HepG2 (cell line): ENCODE measurements at regions not wholly inside any gene's neighbourhood (a gene's known extent, or its start where the extent isn't known, plus 50 kb on each side); places are given as distances from the start of the nearest gene placed in this dataset.

Experiments used
- ATAC-seq: fragments of 200-7000 bp; cut with Tn5 transposase; 3 replicates; pipeline ENCODE4 v1.9.1; 2020; ENCODE audit warnings: mild to moderate bottlenecking, moderate library complexity
- BruUV-seq: library from RNA; stranded (reverse); fragments of 400-500 nt; replicated peaks from 2 replicates; lab custom pipeline; 2021; lab: Mats Ljungman, UMichigan
- CTCF ChIA-PET: fragments of 300-600 bp; formaldehyde crosslinking; extraction: SDS; loops from one replicate; lab custom pipeline; 2021; ENCODE audit warnings: low total read pairs, inconsistent platforms, low intra/inter-chr PET ratio; lab: Yijun Ruan, JAX
- POLR2A ChIA-PET: fragments of 350-600 bp; sonication (Branson Sonifier 250); formaldehyde crosslinking; loops from one replicate; lab custom pipeline; 2020; ENCODE audit warnings: antibody characterized with exemption, inconsistent platforms; lab: Yijun Ruan, JAX
- DNase-seq: peaks from one replicate; pipeline ENCODE4 v3.0.0-alpha.2; 2015; ENCODE audit warnings: low spot score
- FAIRE-seq: peaks from 3 replicates; lab custom pipeline; 2011; peaks lifted over from hg19 to GRCh38; lab: Jason Lieb, UNC
- H2AFZ ChIP-seq: one replicate; pipeline ENCODE4 v1.6.1; 2011; ENCODE audit warnings: low read length, inconsistent platforms
- H3K27ac ChIP-seq: fragments of 300-600 bp; 3 replicates; pipeline ENCODE4 v1.8.0; 2011; ENCODE audit warnings: mixed run types, mild to moderate bottlenecking, mixed read lengths, low read length, inconsistent platforms; ENCODE audit not compliant: insufficient read depth; ENCODE audit errors: extremely low read length
- H3K27me3 ChIP-seq, 2 experiments: fragments of 200-600 bp in 1 of 2; 2 replicates in 1 of 2; 3 replicates in 1 of 2; pipeline versions ENCODE4 v1.6.0 to v1.8.0; 2011; ENCODE audit warnings: low read length in 2 of 2, mild to moderate bottlenecking in 2 of 2, moderate library complexity in 2 of 2, inconsistent platforms in 1 of 2; ENCODE audit not compliant: insufficient read depth in 2 of 2, control insufficient read depth in 1 of 2
- H3K36me3 ChIP-seq, 2 experiments: fragments of 200-600 bp in 1 of 2; replicated peaks in 1 of 2; 2 replicates in 1 of 2; 3 replicates in 1 of 2; pipeline versions ENCODE4 v1.5.1 to v1.8.0; 2011; ENCODE audit warnings: low read length in 2 of 2, inconsistent platforms in 1 of 2; ENCODE audit not compliant: insufficient read depth in 2 of 2, control insufficient read depth in 1 of 2
- H3K4me1 ChIP-seq: 2 replicates; pipeline ENCODE4 v1.5.1; 2012; ENCODE audit warnings: low read length, inconsistent platforms; ENCODE audit not compliant: insufficient read depth
- H3K4me2 ChIP-seq: 2 replicates; pipeline ENCODE4 v1.6.0; 2011; ENCODE audit warnings: low read depth, low read length, inconsistent platforms
- H3K4me3 ChIP-seq, 3 experiments: fragments of 200-600 bp in 1 of 3; sonication (generic), shearing (Covaris generic) in 1 of 3; replicated peaks in 1 of 3; 2 replicates each; pipeline ENCODE4 v1.5.1; 2011 to 2016; ENCODE audit warnings: low read length in 3 of 3, inconsistent platforms in 2 of 3, low read depth in 2 of 3, mild to moderate bottlenecking in 2 of 3, control low read depth in 1 of 3, mixed read lengths in 1 of 3; ENCODE audit not compliant: insufficient read depth in 1 of 3
- H3K79me2 ChIP-seq: one replicate; pipeline ENCODE4 v1.6.1; 2011; ENCODE audit warnings: low read length, inconsistent platforms; ENCODE audit not compliant: insufficient read depth
- H3K9ac ChIP-seq: 2 replicates; pipeline ENCODE4 v1.6.0; 2011; ENCODE audit warnings: mild to moderate bottlenecking, low read depth, low read length, inconsistent platforms; ENCODE audit not compliant: insufficient read depth
- H3K9me3 ChIP-seq: 2 replicates; pipeline ENCODE4 v1.5.1; 2012; ENCODE audit warnings: mild to moderate bottlenecking, low read length
- H4K20me1 ChIP-seq: 2 replicates; pipeline ENCODE4 v1.6.0; 2011; ENCODE audit warnings: inconsistent platforms, mild to moderate bottlenecking, low read length, moderate library complexity; ENCODE audit not compliant: insufficient read depth
- IRF9 ChIP-seq: sonication (generic); formaldehyde crosslinking; IDR thresholded peaks from 2 replicates; pipeline ENCODE4 v1.8.0; 2022; ENCODE audit warnings: missing genetic modification reagents, mild to moderate bottlenecking, borderline replicate concordance
- NCOA2 ChIP-seq: sonication (generic); formaldehyde crosslinking; IDR thresholded peaks from 2 replicates; pipeline ENCODE4 v1.8.0; 2022; ENCODE audit warnings: inconsistent platforms
- RXRA ChIP-seq: sonication (generic); formaldehyde crosslinking; IDR thresholded peaks from 2 replicates; pipeline ENCODE4 v1.5.1; 2020; ENCODE audit warnings: missing genetic modification reagents
- SPEN ChIP-seq: sonication (generic); formaldehyde crosslinking; IDR thresholded peaks from 2 replicates; pipeline ENCODE4 v1.5.1; 2020; ENCODE audit warnings: low read depth, mild to moderate bottlenecking, missing genetic modification reagents
- THAP7 ChIP-seq: sonication (generic); formaldehyde crosslinking; IDR thresholded peaks from 2 replicates; pipeline ENCODE4 v1.8.1; 2023; ENCODE audit warnings: mild to moderate bottlenecking, missing genetic modification reagents
- TRIM24 ChIP-seq: sonication (generic); formaldehyde crosslinking; IDR thresholded peaks from 2 replicates; pipeline ENCODE4 v1.8.0; 2022; ENCODE audit warnings: mild to moderate bottlenecking, missing genetic modification reagents
- ZHX2 ChIP-seq, 2 experiments: sonication (generic) in 1 of 2; formaldehyde crosslinking in 1 of 2; IDR thresholded peaks; 2 replicates each; pipeline versions ENCODE4 v1.6.1 to v1.9.0; 2014 to 2022; ENCODE audit warnings: antibody characterized with exemption in 1 of 2, borderline replicate concordance in 1 of 2, inconsistent platforms in 1 of 2, low read depth in 1 of 2, missing genetic modification reagents in 1 of 2
- ZNF547 ChIP-seq: sonication (generic); formaldehyde crosslinking; IDR thresholded peaks from 2 replicates; pipeline ENCODE4 v1.5.1; 2020; ENCODE audit warnings: mild to moderate bottlenecking, missing genetic modification reagents
- ZNF549 ChIP-seq: sonication (generic); formaldehyde crosslinking; IDR thresholded peaks from 2 replicates; pipeline ENCODE4 v1.5.0; 2020; ENCODE audit warnings: missing genetic modification reagents
- ZNF605 ChIP-seq: sonication (generic); formaldehyde crosslinking; IDR thresholded peaks from 2 replicates; pipeline ENCODE4 v1.8.0; 2022; ENCODE audit warnings: mild to moderate bottlenecking, missing genetic modification reagents
- ZNF616 ChIP-seq: sonication (generic); formaldehyde crosslinking; IDR thresholded peaks from 2 replicates; pipeline ENCODE4 v1.5.0; 2020; ENCODE audit warnings: low read depth, mild to moderate bottlenecking, missing genetic modification reagents
- ZNF776 ChIP-seq: sonication (generic); formaldehyde crosslinking; IDR thresholded peaks from 2 replicates; pipeline ENCODE4 v1.4.0; 2020; ENCODE audit warnings: mild to moderate bottlenecking, missing genetic modification reagents
- WGBS: methylation state at CpG from one replicate; pipeline ENCODE4 v1.1.6; 2017; ENCODE audit warnings: low lambda C conversion rate; 5-methylcytosine and 5-hydroxymethylcytosine counted together
- in situ Hi-C: cut with HindIII; loops from 2 replicates; pipeline ENCODE4 v1.10.0; 2017; ENCODE audit warnings: low pct_unique_long_range_greater_than_20kb; ENCODE audit not compliant: extremely low pct_ligation_motif_present
- intact Hi-C: fragments of 100-400 bp; cut with micrococcal nuclease; formaldehyde crosslinking; loops from one replicate; pipeline ENCODE4 v1.10.0; 2022; ENCODE audit not compliant: unreplicated experiment

- POLR2A ChIA-PET = no interaction called here
- 42% methylated on average over 2 of the region's 2 CpGs for WGBS
- no peak overlapping the region for H2AFZ ChIP-seq
Observed at GRCh38 chr7:80316811-80317210, 182.2 kb downstream of the GNAI1 start.

GRCh38 chr7:80313716-80314115, 179.1 kb downstream of the GNAI1 start:
- POLR2A ChIA-PET = no interaction called here
- H3K36me3 ChIP-seq = no peaks in the 10 kb centered on the region
- no TSS peak for BruUV-seq
- TF ChIP-seq ZNF605 (CRISPR knock-in tag) = no peak
- no peak for TF ChIP-seq SPEN (CRISPR knock-in tag)
- no peak for TF ChIP-seq IRF9
- no peak for TF ChIP-seq NCOA2 (CRISPR knock-in tag)
- no peak for TF ChIP-seq ZNF776
- no peak for TF ChIP-seq ZHX2 (IDR thresholded peaks at IDR 0.05; ENCODE audit: low read depth)
- TF ChIP-seq ZHX2 (CRISPR knock-in tag; IDR thresholded peaks at IDR 0.05; ENCODE audit: borderline replicate concordance) = no peak
- TF ChIP-seq RXRA (CRISPR knock-in tag) = no peak
- no peak for TF ChIP-seq ZNF616 (CRISPR knock-in tag)
- TF ChIP-seq ZNF549 (CRISPR knock-in tag) = no peak

More at GRCh38 chr7:80316811-80317210, 182.2 kb downstream of the GNAI1 start:
- no peaks in the 10 kb centered on the region for H3K27me3 ChIP-seq
- ATAC-seq (no peak), FAIRE-seq (no peak), DNase-seq (no peak)
- no peak for TF ChIP-seq ZNF605 (CRISPR knock-in tag)
- no peak for TF ChIP-seq TRIM24 (CRISPR knock-in tag)
- no peak for TF ChIP-seq THAP7
- no peak for TF ChIP-seq ZNF547 (CRISPR knock-in tag)
- CTCF ChIA-PET = no interaction called here
- no peaks in the 10 kb centered on the region for H3K79me2 ChIP-seq
- H3K9ac ChIP-seq = no peak overlapping the region
- no peaks in the 10 kb centered on the region for H3K36me3 ChIP-seq
- H3K27ac ChIP-seq = no peak overlapping the region
- H3K9me3 ChIP-seq = no peaks in the 10 kb centered on the region
- H3K4me1 ChIP-seq = no peaks in the 10 kb centered on the region; the same call in 1 of the 2 replicates
- H3K4me2 ChIP-seq = no peak overlapping the region
- H4K20me1 ChIP-seq = no peaks in the 10 kb centered on the region
- H3K4me3 ChIP-seq = no peak overlapping the region
- intact Hi-C loops = no loop called here
- no TSS peak for BruUV-seq
- in situ Hi-C loops = no loop called here

More at GRCh38 chr7:80313716-80314115, 179.1 kb downstream of the GNAI1 start:
- DNase-seq (no peak), FAIRE-seq (no peak), ATAC-seq (no peak)
- Histone ChIP-seq H3K4me2 (no peak overlapping the region), H3K4me1 (no peaks in the 10 kb centered on the region; the same call in 1 of the 2 replicates), H3K9me3 (no peaks in the 10 kb centered on the region), H3K4me3 (no peak overlapping the region), H3K27ac (no peak overlapping the region), H3K9ac (no peak overlapping the region), H3K27me3 (no peaks in the 10 kb centered on the region), H2AFZ (no peak overlapping the region), H3K79me2 (no peaks in the 10 kb centered on the region), H4K20me1 (no peaks in the 10 kb centered on the region)
- in situ Hi-C loops = no loop called here
- CTCF ChIA-PET = no interaction called here
- WGBS = 22% methylated on average over 3 of the region's 3 CpGs
- intact Hi-C loops = no loop called here
